Right lobe of liver (tissue), 6 donors: ENCODE measurements at regions not wholly inside any gene's neighbourhood (a gene's known extent, or its start where the extent isn't known, plus 50 kb on each side); places are given as distances from the start of the nearest gene placed in this dataset.

Experiments used
- ATAC-seq, 4 donors: fragments of 200-7000 bp; cut with Tn5 transposase; one replicate each; pipeline ENCODE4 v1.9.1; 2020; ENCODE audit warnings: mild to moderate bottlenecking in 4 of 4, moderate library complexity in 4 of 4
- DNase-seq, 3 donors: peaks; one replicate each; pipeline ENCODE4 v3.0.0-alpha.2; 2020
- H3K27ac ChIP-seq, 3 donors: fragments of 200-600 bp; one replicate each; pipeline ENCODE4 v1.8.0; 2022
- H3K27me3 ChIP-seq, 2 donors: fragments of 200-600 bp; one replicate each; pipeline ENCODE4 v1.8.0; 2022
- H3K36me3 ChIP-seq, 4 donors: fragments of 200-600 bp; sonication (generic) in 1 of 4; one replicate each; pipeline versions ENCODE4 v1.5.1 to v1.8.0; 2017 to 2022; ENCODE audit warnings: control low read depth in 1 of 4
- H3K4me1 ChIP-seq, 4 donors: fragments of 200-600 bp; sonication (generic) in 1 of 4; one replicate each; pipeline versions ENCODE4 v1.5.1 to v1.8.0; 2017 to 2022; ENCODE audit warnings: control low read depth in 1 of 4
- H3K4me3 ChIP-seq, 3 donors: fragments of 200-600 bp; one replicate each; pipeline ENCODE4 v1.8.0; 2022
- H3K9me3 ChIP-seq, 4 donors: fragments of 200-600 bp; sonication (generic) in 1 of 4; one replicate each; pipeline versions ENCODE4 v1.5.1 to v1.8.0; 2017 to 2022; ENCODE audit warnings: control low read depth in 1 of 4
- POLR2A ChIP-seq: fragments of 450-650 bp; IDR thresholded peaks from one replicate; pipeline ENCODE4 v1.6.1; 2017; ENCODE audit warnings: antibody characterized with exemption, mild to moderate bottlenecking
- WGBS: methylation state at CpG from one replicate; pipeline ENCODE4 v1.1.6; 2018; ENCODE audit warnings: low coverage, low lambda C conversion rate; ENCODE audit not compliant: insufficient coverage; ENCODE audit errors: missing lambda C conversion rate; 5-methylcytosine and 5-hydroxymethylcytosine counted together
- intact Hi-C, 2 donors: fragments of 100-400 bp; cut with DNase I; formaldehyde crosslinking; loops; one replicate each; pipeline versions ENCODE4 v1.11.2 to v1.14.1; 2022
- TF ChIP-seq, protein P1 (sequence below), 4 donors: fragments of 200-600 bp in 3 of 4; fragments of 450-650 bp in 1 of 4; IDR thresholded peaks; one replicate each; pipeline versions ENCODE4 v1.5.1 to v1.8.0; 2016 to 2022; ENCODE audit warnings: antibody characterized with exemption in 4 of 4, mild to moderate bottlenecking in 2 of 4
- donor health status: DM: no; HTN: yes; CAD: no.
- donor health status: DM: no; HTN: no; CAD: no.
- donor health status: DM: no; HTN: no; CAD: no.
- donor health status: DM: no; HTN: yes; CAD: no.
- donor health status: DM: no; HTN: yes; CAD: no.

DNA sequence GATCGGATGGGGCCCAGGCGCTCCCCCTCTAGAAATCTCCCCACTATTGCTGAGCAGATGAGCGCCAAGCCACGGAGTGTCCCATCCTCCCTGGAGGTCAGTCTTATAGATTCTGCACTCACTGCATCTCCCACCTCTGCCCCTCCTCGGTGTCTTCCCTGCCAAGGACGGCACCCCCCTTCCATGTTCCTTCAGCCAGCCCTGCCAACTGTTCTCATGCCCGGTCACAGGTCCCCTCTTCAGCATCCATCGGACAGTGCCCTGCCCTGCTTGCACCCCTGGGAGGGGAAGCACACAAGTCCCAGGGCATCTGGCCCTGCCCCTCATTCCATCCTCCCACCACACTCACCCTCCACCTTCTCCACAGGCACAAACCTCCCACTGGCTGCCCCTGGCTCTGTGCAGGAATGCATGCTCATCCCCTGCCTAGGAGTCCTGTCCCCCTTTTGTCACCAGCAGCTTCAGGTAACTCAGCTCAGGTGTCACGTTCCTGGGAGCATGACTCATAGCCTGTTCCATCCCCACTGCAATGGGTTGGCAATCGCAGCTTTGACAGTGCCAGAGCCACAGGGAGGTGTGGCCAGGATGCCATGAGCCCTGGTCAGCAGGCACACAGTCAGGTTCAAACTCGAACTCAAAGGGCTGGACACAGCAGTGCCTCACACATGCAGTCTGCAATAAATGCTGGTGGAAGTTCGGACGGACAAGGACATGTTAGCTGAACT lies 234.7 kb upstream of the TCERG1L start:
- H3K9me3 ChIP-seq: no peaks in the 10 kb centered on the region
- H3K27ac ChIP-seq: no peak overlapping the region
- H3K36me3 ChIP-seq: no peaks in the 10 kb centered on the region
- H3K4me1 ChIP-seq: no peaks in the 10 kb centered on the region
- TF ChIP-seq, protein P1, sequence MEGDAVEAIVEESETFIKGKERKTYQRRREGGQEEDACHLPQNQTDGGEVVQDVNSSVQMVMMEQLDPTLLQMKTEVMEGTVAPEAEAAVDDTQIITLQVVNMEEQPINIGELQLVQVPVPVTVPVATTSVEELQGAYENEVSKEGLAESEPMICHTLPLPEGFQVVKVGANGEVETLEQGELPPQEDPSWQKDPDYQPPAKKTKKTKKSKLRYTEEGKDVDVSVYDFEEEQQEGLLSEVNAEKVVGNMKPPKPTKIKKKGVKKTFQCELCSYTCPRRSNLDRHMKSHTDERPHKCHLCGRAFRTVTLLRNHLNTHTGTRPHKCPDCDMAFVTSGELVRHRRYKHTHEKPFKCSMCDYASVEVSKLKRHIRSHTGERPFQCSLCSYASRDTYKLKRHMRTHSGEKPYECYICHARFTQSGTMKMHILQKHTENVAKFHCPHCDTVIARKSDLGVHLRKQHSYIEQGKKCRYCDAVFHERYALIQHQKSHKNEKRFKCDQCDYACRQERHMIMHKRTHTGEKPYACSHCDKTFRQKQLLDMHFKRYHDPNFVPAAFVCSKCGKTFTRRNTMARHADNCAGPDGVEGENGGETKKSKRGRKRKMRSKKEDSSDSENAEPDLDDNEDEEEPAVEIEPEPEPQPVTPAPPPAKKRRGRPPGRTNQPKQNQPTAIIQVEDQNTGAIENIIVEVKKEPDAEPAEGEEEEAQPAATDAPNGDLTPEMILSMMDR (IDR thresholded peaks at IDR 0.05): no peak
- no peak for TF ChIP-seq POLR2A
- H3K27me3 ChIP-seq: no peaks in the 10 kb centered on the region
- no peak overlapping the region for H3K4me3 ChIP-seq
- ATAC-seq (peak in 1 of 4 donors; percentile 40), DNase-seq (no peak)
- 54% methylated on average over 7 of the region's 13 CpGs for WGBS
- intact Hi-C loops: no loop called here

DNA sequence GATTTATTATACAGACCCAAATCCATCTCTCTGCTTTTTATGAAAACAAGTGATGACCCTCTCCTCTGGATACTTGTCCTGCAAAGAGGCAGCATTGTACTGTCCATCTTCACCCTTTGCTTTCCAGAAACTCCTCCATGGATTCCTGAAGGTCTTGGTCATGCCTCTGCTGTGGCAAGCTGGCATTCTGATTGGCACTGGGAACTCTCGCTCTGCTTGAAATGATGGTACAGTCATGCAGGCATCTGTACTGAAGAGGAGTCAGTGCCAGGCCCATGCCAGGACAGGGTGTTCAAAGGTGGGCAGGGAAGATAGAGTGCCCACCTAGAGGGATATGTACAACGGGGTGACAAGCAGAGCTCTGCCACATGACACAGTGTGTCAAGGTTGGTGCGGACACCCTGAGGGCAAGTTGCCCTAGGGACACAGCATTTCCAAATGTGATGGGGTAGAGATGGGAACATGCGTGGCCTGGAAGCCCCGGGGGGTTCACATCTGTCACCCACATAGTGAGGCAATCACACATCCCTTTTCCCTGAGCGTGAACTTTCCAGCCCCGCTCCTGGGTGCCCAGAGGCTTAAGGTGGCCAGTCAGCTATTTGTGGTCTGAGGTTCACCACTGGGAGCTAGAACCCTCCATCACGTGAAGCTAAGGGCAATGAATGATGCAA lies 235.7 kb upstream of the TCERG1L start:
- TF ChIP-seq, protein P1 (IDR thresholded peaks at IDR 0.05): no peak
- TF ChIP-seq POLR2A: no peak
- no peak for ATAC-seq
- Histone ChIP-seq H3K4me1 (no peaks in the 10 kb centered on the region), H3K9me3 (no peaks in the 10 kb centered on the region), H3K36me3 (no peaks in the 10 kb centered on the region), H3K27me3 (no peaks in the 10 kb centered on the region), H3K27ac (no peak overlapping the region), H3K4me3 (no peak overlapping the region)
- DNase-seq: no peak
- intact Hi-C loops: no loop called here
- WGBS: 82% methylated on average over 3 of the region's 8 CpGs

DNA sequence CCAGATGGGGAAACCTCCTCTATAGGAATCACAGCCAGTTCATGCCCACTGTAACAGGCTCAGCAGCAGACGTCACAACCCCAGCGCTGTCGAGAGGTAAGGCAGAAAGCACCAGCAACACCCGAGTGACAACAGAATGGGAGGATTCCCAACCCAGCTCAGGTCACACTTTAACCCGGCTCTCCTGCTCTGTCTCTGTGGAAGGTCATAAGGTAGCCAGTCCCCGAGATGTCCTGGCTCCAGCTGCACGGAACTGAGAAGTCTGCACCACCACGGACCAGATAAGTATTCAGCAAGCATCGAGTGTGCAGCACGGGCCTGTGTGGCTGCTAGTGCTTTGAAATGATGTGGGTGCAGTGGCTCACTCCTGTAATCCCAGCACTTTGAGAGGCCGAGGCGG lies 236.7 kb upstream of the TCERG1L start:
- H3K9me3 ChIP-seq: no peaks in the 10 kb centered on the region
- H3K4me3 ChIP-seq: no peak overlapping the region
- ATAC-seq: no peak

DNA sequence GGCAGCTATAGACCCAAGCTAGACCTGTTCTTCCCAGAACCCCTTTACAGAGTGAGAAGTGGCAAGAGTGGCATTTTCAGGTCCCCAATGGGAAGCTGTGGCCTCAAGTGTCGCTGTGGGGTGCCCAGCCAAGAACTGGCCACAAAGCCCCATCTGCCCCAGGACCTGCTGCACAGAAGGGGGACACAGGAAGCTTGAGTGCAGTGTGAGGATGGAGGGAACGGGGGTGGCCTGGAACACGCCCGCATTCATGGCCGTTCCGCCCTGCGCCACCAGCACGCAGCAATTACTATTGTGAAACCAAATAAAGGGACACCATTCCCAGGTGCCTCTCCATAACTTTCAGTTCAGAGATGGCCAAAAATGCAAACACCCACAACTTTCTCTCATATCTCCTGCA lies 237.6 kb upstream of the TCERG1L start:
- Histone ChIP-seq H3K4me1 (no peaks in the 10 kb centered on the region), H3K27ac (no peak overlapping the region), H3K4me3 (no peak overlapping the region), H3K36me3 (no peaks in the 10 kb centered on the region), H3K9me3 (no peaks in the 10 kb centered on the region), H3K27me3 (no peaks in the 10 kb centered on the region)
- TF ChIP-seq POLR2A: no peak
- TF ChIP-seq, protein P1 (IDR thresholded peaks at IDR 0.05): no peak
- no peak for ATAC-seq
- WGBS: 80% methylated on average over 1 of the region's 8 CpGs
- intact Hi-C loops: no loop called here
- DNase-seq: no peak

More for the DNA sequence above, 236.7 kb upstream of the TCERG1L start:
- Histone ChIP-seq H3K36me3 (no peaks in the 10 kb centered on the region), H3K27ac (no peak overlapping the region), H3K4me1 (no peaks in the 10 kb centered on the region), H3K27me3 (no peaks in the 10 kb centered on the region)
- WGBS: 83% methylated on average over 2 of the region's 12 CpGs
- no peak for DNase-seq
- TF ChIP-seq, protein P1 (IDR thresholded peaks at IDR 0.05): no peak
- TF ChIP-seq POLR2A: no peak
- intact Hi-C loops: no loop called here
